ENCODE measurements at regions not wholly inside any gene's neighbourhood (a gene's known extent, or its start where the extent isn't known, plus 50 kb on each side); places are given as distances from the start of the nearest gene placed in this dataset.

GRCh38 chr9:124116683-124117363, 105.3 kb downstream of the LHX2 start:
- Histone ChIP-seq H3K9me3 (no peaks in the 10 kb centered on the region), H3K36me3 (replicated peaks in 1 of 2; ENCODE audit: control insufficient read depth in 1 of 2, insufficient read depth in 2 of 2, low read length in 1 of 2) (no peaks in the 10 kb centered on the region), H3K9me2 (no peaks in the 10 kb centered on the region), H3K4me3 (ENCODE audit: low read depth in 2 of 2, low read length in 1 of 2) (no peak overlapping the region), H3K27ac (ENCODE audit: low read depth in 2 of 2, low read length in 1 of 2) (no peak overlapping the region), H3K9ac (no peak overlapping the region), H3F3A (replicated peaks; ENCODE audit: insufficient read depth) (no peaks in the 10 kb centered on the region), H3K79me2 (ENCODE audit: insufficient read depth) (no peaks in the 10 kb centered on the region), H3K4me1 (ENCODE audit: control insufficient read depth in 1 of 2, insufficient read depth in 2 of 2, low read depth in 1 of 2, low read length in 1 of 2) (no peaks in the 10 kb centered on the region), H3K27me3 (ENCODE audit: insufficient read depth) (no peaks in the 10 kb centered on the region; the same call in 1 of the 2 replicates), H2AFZ (ENCODE audit: low read depth) (no peak overlapping the region), H4K20me1 (ENCODE audit: insufficient read depth) (no peaks in the 10 kb centered on the region), H3K4me2 (no peak overlapping the region)
- WGBS (ENCODE audit: low lambda C conversion rate) = 37% methylated on average over 9 of the region's 9 CpGs
- no peak for TF ChIP-seq TEAD4 (IDR thresholded peaks at IDR 0.05; ENCODE audit: borderline replicate concordance, insufficient read depth)
- DNase-seq = no peak
- ChIA-PET CTCF (interaction anchor here (1.0 to 2.6 kb wide), 2 partner anchors 10 to 276 kb away, joined by 3 to 12 read pairs; no protein-coding TSS in a partner anchor), POLR2A (no interaction called here)

GRCh38 chr9:124118894-124119293, 107.3 kb downstream of the LHX2 start:
- Histone ChIP-seq H3K27ac (ENCODE audit: low read depth in 2 of 2, low read length in 1 of 2) (no peak overlapping the region), H2AFZ (ENCODE audit: low read depth) (no peak overlapping the region), H3K4me2 (no peak overlapping the region), H3K9ac (no peak overlapping the region), H3K9me2 (no peaks in the 10 kb centered on the region), H4K20me1 (ENCODE audit: insufficient read depth) (no peaks in the 10 kb centered on the region), H3K4me1 (ENCODE audit: control insufficient read depth in 1 of 2, insufficient read depth in 2 of 2, low read depth in 1 of 2, low read length in 1 of 2) (no peaks in the 10 kb centered on the region), H3K4me3 (ENCODE audit: low read depth in 2 of 2, low read length in 1 of 2) (no peak overlapping the region), H3K9me3 (no peaks in the 10 kb centered on the region), H3K27me3 (ENCODE audit: insufficient read depth) (no peaks in the 10 kb centered on the region; the same call in 1 of the 2 replicates), H3F3A (replicated peaks; ENCODE audit: insufficient read depth) (no peaks in the 10 kb centered on the region), H3K36me3 (replicated peaks in 1 of 2; ENCODE audit: control insufficient read depth in 1 of 2, insufficient read depth in 2 of 2, low read length in 1 of 2) (no peaks in the 10 kb centered on the region), H3K79me2 (ENCODE audit: insufficient read depth) (no peaks in the 10 kb centered on the region)
- DNase-seq = no peak
- WGBS (ENCODE audit: low lambda C conversion rate) = 31% methylated on average over 6 of the region's 6 CpGs
- POLR2A ChIA-PET = no interaction called here
- CTCF ChIA-PET = interaction anchor here (1.2 to 1.4 kb wide), 2 partner anchors 78 to 270 kb away, joined by 3 to 5 read pairs; no protein-coding TSS in a partner anchor
- TF ChIP-seq NRF1 (IDR thresholded peaks at IDR 0.05; ENCODE audit: low read depth, low read length) (no peak), MEF2A (IDR thresholded peaks at IDR 0.05; ENCODE audit: borderline replicate concordance, low read depth) (no peak), PBX3 (IDR thresholded peaks at IDR 0.05) (no peak), IRF3 (IDR thresholded peaks at IDR 0.05; ENCODE audit: low read depth, low read length) (no peak), JUND (IDR thresholded peaks at IDR 0.05) (no peak), FOXJ3 (CRISPR knock-in tag; IDR thresholded peaks at IDR 0.05) (no peak), NFIC (IDR thresholded peaks at IDR 0.05; ENCODE audit: borderline replicate concordance) (no peak), TAF1 (IDR thresholded peaks at IDR 0.05; ENCODE audit: borderline replicate concordance, low read depth, low read length) (no peak)

- Histone ChIP-seq H3K79me2 (ENCODE audit: insufficient read depth) (no peaks in the 10 kb centered on the region), H3K9ac (no peak overlapping the region), H3K4me1 (ENCODE audit: control insufficient read depth in 1 of 2, insufficient read depth in 2 of 2, low read depth in 1 of 2, low read length in 1 of 2) (no peaks in the 10 kb centered on the region), H3K9me2 (no peaks in the 10 kb centered on the region), H3F3A (replicated peaks; ENCODE audit: insufficient read depth) (no peaks in the 10 kb centered on the region), H3K27me3 (ENCODE audit: insufficient read depth) (no peaks in the 10 kb centered on the region; the same call in 1 of the 2 replicates), H2AFZ (ENCODE audit: low read depth) (no peak overlapping the region), H3K4me3 (ENCODE audit: low read depth in 2 of 2, low read length in 1 of 2) (no peak overlapping the region), H3K27ac (ENCODE audit: low read depth in 2 of 2, low read length in 1 of 2) (no peak overlapping the region), H3K36me3 (replicated peaks in 1 of 2; ENCODE audit: control insufficient read depth in 1 of 2, insufficient read depth in 2 of 2, low read length in 1 of 2) (no peaks in the 10 kb centered on the region), H3K9me3 (no peaks in the 10 kb centered on the region), H4K20me1 (ENCODE audit: insufficient read depth) (no peaks in the 10 kb centered on the region), H3K4me2 (no peak overlapping the region)
- no peak for DNase-seq
- ChIA-PET CTCF (interaction anchor here (1.2 to 1.4 kb wide), 2 partner anchors 80 to 269 kb away, joined by 3 to 5 read pairs; no protein-coding TSS in a partner anchor), POLR2A (no interaction called here)
- whole genome bisulfite sequencing (ENCODE audit: low lambda C conversion rate) = 27% methylated on average over 3 of the region's 3 CpGs
- TF ChIP-seq IRF3 (IDR thresholded peaks at IDR 0.05; ENCODE audit: low read depth, low read length) (no peak), RAD21 (IDR thresholded peaks at IDR 0.05; ENCODE audit: low read length) (no peak), FOXJ3 (CRISPR knock-in tag; IDR thresholded peaks at IDR 0.05) (no peak), ELF1 (IDR thresholded peaks at IDR 0.05) (no peak), YY1 (IDR thresholded peaks at IDR 0.05; ENCODE audit: low read depth) (no peak), PBX3 (IDR thresholded peaks at IDR 0.05) (no peak), TCF12 (IDR thresholded peaks at IDR 0.05) (no peak), SIN3A (IDR thresholded peaks at IDR 0.05; ENCODE audit: borderline replicate concordance, low read depth, low read length) (no peak), GABPA (IDR thresholded peaks at IDR 0.05; ENCODE audit: low read depth) (no peak), GATA2 (CRISPR knock-in tag; IDR thresholded peaks at IDR 0.05) (no peak), EP300 (IDR thresholded peaks at IDR 0.05; ENCODE audit: borderline replicate concordance in 1 of 2, low read depth in 1 of 2, low read length in 1 of 2) (no peak), RXRA (IDR thresholded peaks at IDR 0.05; ENCODE audit: borderline replicate concordance, low read depth) (no peak)
Observed at GRCh38 chr9:124120272-124120671, 108.7 kb downstream of the LHX2 start.
